DND-41 (cell line): ENCODE measurements at regions not wholly inside any gene's neighbourhood (a gene's known extent, or its start where the extent isn't known, plus 50 kb on each side); places are given as distances from the start of the nearest gene placed in this dataset.

Source experiments
- ATAC-seq: fragments of 200-7000 bp; cut with Tn5 transposase; 3 replicates; pipeline ENCODE4 v1.9.1; 2021; ENCODE audit warnings: low read depth; ENCODE audit not compliant: insufficient read depth
- DNase-seq: peaks from one replicate; pipeline ENCODE4 v3.0.0-alpha.2; 2020
- H2AFZ ChIP-seq: 2 replicates; pipeline ENCODE4 v1.6.0; 2012; ENCODE audit warnings: low read depth, low read length
- H3K27ac ChIP-seq: 2 replicates; pipeline ENCODE4 v1.5.1; 2012; ENCODE audit warnings: low read length, inconsistent platforms
- H3K27me3 ChIP-seq: fragments of 200-600 bp; sonication (generic); 2 replicates; pipeline ENCODE4 v1.6.0; 2012; ENCODE audit warnings: low read length, mild to moderate bottlenecking, inconsistent platforms; ENCODE audit not compliant: insufficient read depth, poor library complexity
- H3K36me3 ChIP-seq: 2 replicates; pipeline ENCODE4 v1.5.1; 2012; ENCODE audit warnings: low read length, inconsistent platforms; ENCODE audit not compliant: insufficient read depth
- H3K4me1 ChIP-seq: 2 replicates; pipeline ENCODE4 v1.5.1; 2012; ENCODE audit warnings: mild to moderate bottlenecking, low read length; ENCODE audit not compliant: insufficient read depth
- H3K4me2 ChIP-seq: 2 replicates; pipeline ENCODE4 v1.6.0; 2012; ENCODE audit warnings: mild to moderate bottlenecking, moderate library complexity, low read length, inconsistent platforms; ENCODE audit not compliant: insufficient read depth
- H3K4me3 ChIP-seq, 2 experiments: fragments of 200-600 bp in 1 of 2; shearing (Covaris generic) in 1 of 2; 2 replicates each; pipeline ENCODE4 v1.5.1; 2012 to 2016; ENCODE audit warnings: inconsistent platforms in 2 of 2, low read length in 2 of 2, mild to moderate bottlenecking in 2 of 2, low read depth in 1 of 2, moderate library complexity in 1 of 2
- H3K79me2 ChIP-seq: 2 replicates; pipeline ENCODE4 v1.6.0; 2012; ENCODE audit warnings: low read length, inconsistent platforms; ENCODE audit not compliant: insufficient read depth
- H3K9ac ChIP-seq: 2 replicates; pipeline ENCODE4 v1.6.0; 2012; ENCODE audit warnings: low read depth, mild to moderate bottlenecking, inconsistent platforms, low read length, moderate library complexity
- H3K9me3 ChIP-seq: 2 replicates; pipeline ENCODE4 v1.5.1; 2012; ENCODE audit warnings: low read length, moderate library complexity, mild to moderate bottlenecking, inconsistent platforms; ENCODE audit not compliant: insufficient read depth, severe bottlenecking
- H4K20me1 ChIP-seq: 2 replicates; pipeline ENCODE4 v1.6.0; 2012; ENCODE audit warnings: low read length; ENCODE audit not compliant: insufficient read depth
- EZH2 ChIP-seq: IDR thresholded peaks from 3 replicates; pipeline ENCODE4 v1.6.1; 2012; ENCODE audit warnings: borderline replicate concordance, low read depth, mild to moderate bottlenecking, moderate library complexity, low read length, inconsistent platforms; ENCODE audit not compliant: severe bottlenecking
- TF ChIP-seq, protein P1 (sequence below): IDR thresholded peaks from 2 replicates; pipeline ENCODE4 v1.5.1; 2012; ENCODE audit warnings: borderline replicate concordance, low read length, moderate library complexity, mild to moderate bottlenecking; ENCODE audit not compliant: poor library complexity, severe bottlenecking; ENCODE audit errors: extremely low read depth

DNA sequence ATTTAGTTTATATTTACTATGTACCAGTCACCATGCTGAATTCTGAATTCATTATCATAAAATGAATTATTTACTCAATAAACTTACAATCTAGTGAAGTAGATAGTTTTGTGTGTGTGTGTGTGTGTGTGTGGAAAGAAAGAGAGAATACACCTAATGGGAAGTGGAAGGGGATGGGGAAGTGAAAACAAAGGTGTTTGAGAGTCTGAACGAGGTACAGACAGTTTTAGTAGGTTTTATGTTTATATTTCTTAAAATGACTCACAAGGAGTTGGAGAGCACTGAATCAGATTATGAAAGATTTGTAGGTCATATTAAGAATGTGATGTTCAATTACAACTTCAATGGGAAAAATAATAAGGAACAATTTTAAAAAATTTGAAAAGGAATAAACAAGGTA is 1753.0 kb downstream of the SLITRK1 start:
- H3K4me1 ChIP-seq, result no peaks in the 10 kb centered on the region
- H3K9ac ChIP-seq, result no peak overlapping the region
- no peaks in the 10 kb centered on the region for H4K20me1 ChIP-seq
- DNase-seq (no peak), ATAC-seq (no peak)
- H3K27ac ChIP-seq, result no peak overlapping the region
- no peaks in the 10 kb centered on the region for H3K27me3 ChIP-seq
- H3K4me2 ChIP-seq, result no peak overlapping the region
- H3K9me3 ChIP-seq, result no peaks in the 10 kb centered on the region
- no peak for TF ChIP-seq EZH2
- TF ChIP-seq, protein P1, sequence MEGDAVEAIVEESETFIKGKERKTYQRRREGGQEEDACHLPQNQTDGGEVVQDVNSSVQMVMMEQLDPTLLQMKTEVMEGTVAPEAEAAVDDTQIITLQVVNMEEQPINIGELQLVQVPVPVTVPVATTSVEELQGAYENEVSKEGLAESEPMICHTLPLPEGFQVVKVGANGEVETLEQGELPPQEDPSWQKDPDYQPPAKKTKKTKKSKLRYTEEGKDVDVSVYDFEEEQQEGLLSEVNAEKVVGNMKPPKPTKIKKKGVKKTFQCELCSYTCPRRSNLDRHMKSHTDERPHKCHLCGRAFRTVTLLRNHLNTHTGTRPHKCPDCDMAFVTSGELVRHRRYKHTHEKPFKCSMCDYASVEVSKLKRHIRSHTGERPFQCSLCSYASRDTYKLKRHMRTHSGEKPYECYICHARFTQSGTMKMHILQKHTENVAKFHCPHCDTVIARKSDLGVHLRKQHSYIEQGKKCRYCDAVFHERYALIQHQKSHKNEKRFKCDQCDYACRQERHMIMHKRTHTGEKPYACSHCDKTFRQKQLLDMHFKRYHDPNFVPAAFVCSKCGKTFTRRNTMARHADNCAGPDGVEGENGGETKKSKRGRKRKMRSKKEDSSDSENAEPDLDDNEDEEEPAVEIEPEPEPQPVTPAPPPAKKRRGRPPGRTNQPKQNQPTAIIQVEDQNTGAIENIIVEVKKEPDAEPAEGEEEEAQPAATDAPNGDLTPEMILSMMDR, result no peak
- H3K4me3 ChIP-seq, result no peak overlapping the region
- no peak overlapping the region for H2AFZ ChIP-seq
- no peaks in the 10 kb centered on the region for H3K79me2 ChIP-seq
- no peaks in the 10 kb centered on the region for H3K36me3 ChIP-seq

DNA sequence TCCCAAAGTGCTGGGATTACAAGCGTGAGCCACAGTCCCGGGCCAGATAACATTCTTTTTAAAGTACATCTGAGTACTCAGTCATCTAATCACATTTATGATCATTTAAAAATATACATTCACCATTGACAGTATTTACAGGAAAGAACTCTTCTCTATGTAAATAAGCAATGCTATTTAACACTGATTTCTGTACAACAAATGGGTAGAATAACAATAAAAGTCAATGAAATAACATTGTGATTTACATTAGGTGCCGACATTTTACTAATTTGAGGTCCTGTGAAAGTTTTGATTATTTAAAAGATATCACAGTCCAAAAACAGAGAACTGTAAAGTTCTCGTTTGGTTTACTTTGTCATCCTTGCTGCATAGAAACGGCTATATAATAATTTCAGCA is 1763.7 kb downstream of the SLITRK1 start:
- H3K27me3 ChIP-seq, result no peaks in the 10 kb centered on the region
- H2AFZ ChIP-seq, result no peak overlapping the region
- ATAC-seq, result no peak

DNA sequence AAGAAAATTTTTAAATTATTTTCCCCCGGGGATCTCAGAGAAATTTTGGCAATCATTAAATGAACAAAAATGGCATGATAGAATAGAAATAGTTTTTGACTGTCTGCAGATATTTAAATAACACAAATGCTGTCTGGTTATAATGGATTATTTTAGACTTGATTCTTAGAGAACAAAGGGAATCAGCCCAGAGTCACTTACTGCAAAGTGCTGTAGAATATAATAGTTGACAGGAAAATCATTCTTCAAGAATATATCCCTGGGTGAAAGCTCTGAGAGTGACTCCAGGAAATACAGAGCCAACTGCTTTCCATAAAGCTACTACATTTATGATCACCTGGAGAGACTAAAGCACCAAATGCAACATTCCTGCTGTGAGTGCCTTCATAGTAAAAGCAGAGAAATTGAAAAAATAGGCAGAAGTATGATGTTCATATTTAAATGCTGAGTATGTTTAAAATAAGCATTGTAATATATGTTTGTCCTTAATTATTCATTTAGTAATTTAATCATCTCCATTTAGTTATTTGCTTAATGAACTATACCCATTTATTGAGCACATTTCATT is 1765.8 kb downstream of the SLITRK1 start:
- Histone ChIP-seq H4K20me1 (no peaks in the 10 kb centered on the region), H3K4me2 (no peak overlapping the region), H3K9me3 (no peaks in the 10 kb centered on the region), H3K4me3 (no peak overlapping the region), H3K27ac (no peak overlapping the region), H3K4me1 (no peaks in the 10 kb centered on the region), H2AFZ (no peak overlapping the region), H3K79me2 (no peaks in the 10 kb centered on the region), H3K27me3 (no peaks in the 10 kb centered on the region), H3K9ac (no peak overlapping the region), H3K36me3 (no peaks in the 10 kb centered on the region)
- DNase-seq, result no peak
- no peak for ATAC-seq
- TF ChIP-seq EZH2, result no peak
- TF ChIP-seq, protein P1, result no peak

More for the DNA sequence above, 1763.7 kb downstream of the SLITRK1 start:
- Histone ChIP-seq H3K36me3 (no peaks in the 10 kb centered on the region), H3K27ac (no peak overlapping the region), H3K9ac (no peak overlapping the region), H3K79me2 (no peaks in the 10 kb centered on the region), H3K4me2 (no peak overlapping the region), H3K4me3 (no peak overlapping the region), H3K9me3 (no peaks in the 10 kb centered on the region), H3K4me1 (no peaks in the 10 kb centered on the region), H4K20me1 (no peaks in the 10 kb centered on the region)
- no peak for TF ChIP-seq EZH2
- TF ChIP-seq, protein P1, result no peak
- no peak for DNase-seq
